GM18873 (cell line): ENCODE measurements at regions not wholly inside any gene's neighbourhood (a gene's known extent, or its start where the extent isn't known, plus 50 kb on each side); places are given as distances from the start of the nearest gene placed in this dataset.

Experiments
- ATAC-seq: cut with Tn5 transposase; IDR thresholded peaks from one replicate; pipeline ENCODE4 v1.9.1; 2021; ENCODE audit warnings: mild to moderate bottlenecking, moderate library complexity, moderate number of reproducible peaks; ENCODE audit not compliant: unreplicated experiment, low FRiP score

- no peak for ATAC-seq
Measured at GRCh38 chr6:22621701-22622100, 52.3 kb downstream of the HDGFL1 start.

GRCh38 chr6:22622351-22622750, 53.0 kb downstream of the HDGFL1 start:
- no peak for ATAC-seq

- no peak for ATAC-seq
Measured at GRCh38 chr6:22622813-22623212, 53.4 kb downstream of the HDGFL1 start.

- no peak for ATAC-seq
Measured at GRCh38 chr6:22627644-22628043, 58.3 kb downstream of the HDGFL1 start.

- no peak for ATAC-seq
Measured at GRCh38 chr6:22631091-22631490, 61.7 kb downstream of the HDGFL1 start.

- ATAC-seq = no peak
Measured at GRCh38 chr6:22632581-22633145, 63.3 kb downstream of the HDGFL1 start.

- no peak for ATAC-seq
Measured at GRCh38 chr6:22636452-22636851, 67.1 kb downstream of the HDGFL1 start.

GRCh38 chr6:22637782-22638181, 68.4 kb downstream of the HDGFL1 start:
- ATAC-seq = no peak

- ATAC-seq = no peak
Measured at GRCh38 chr6:22638320-22638719, 69.0 kb downstream of the HDGFL1 start.

- ATAC-seq = no peak
Measured at GRCh38 chr6:22642254-22642653, 72.9 kb downstream of the HDGFL1 start.

GRCh38 chr6:22643780-22644179, 74.4 kb downstream of the HDGFL1 start:
- no peak for ATAC-seq

- no peak for ATAC-seq
Measured at GRCh38 chr6:22647719-22648118, 78.4 kb downstream of the HDGFL1 start.

GRCh38 chr6:22651731-22652130, 82.4 kb downstream of the HDGFL1 start:
- ATAC-seq = no peak

- ATAC-seq = no peak
Measured at GRCh38 chr6:22653980-22654610, 84.7 kb downstream of the HDGFL1 start.

- peak; percentile 83 for ATAC-seq
Measured at GRCh38 chr6:22656706-22657351, 87.5 kb downstream of the HDGFL1 start.

GRCh38 chr6:22657352-22657980, 88.1 kb downstream of the HDGFL1 start:
- peak; percentile 47 for ATAC-seq

GRCh38 chr6:22658183-22658582, 88.8 kb downstream of the HDGFL1 start:
- ATAC-seq = no peak

GRCh38 chr6:22658934-22659333, 89.6 kb downstream of the HDGFL1 start:
- no peak for ATAC-seq

- no peak for ATAC-seq
Measured at GRCh38 chr6:22664968-22665367, 95.6 kb downstream of the HDGFL1 start.

- ATAC-seq = no peak
Measured at GRCh38 chr6:22666021-22666420, 96.7 kb downstream of the HDGFL1 start.

- no peak for ATAC-seq
Measured at GRCh38 chr6:22666586-22666985, 97.2 kb downstream of the HDGFL1 start.

GRCh38 chr6:22667855-22668254, 98.5 kb downstream of the HDGFL1 start:
- no peak for ATAC-seq
